HG02840 (cell line): ENCODE measurements at regions not wholly inside any gene's neighbourhood (a gene's known extent, or its start where the extent isn't known, plus 50 kb on each side); places are given as distances from the start of the nearest gene placed in this dataset.

Source experiments
- ATAC-seq: cut with Tn5 transposase; IDR thresholded peaks from one replicate; pipeline ENCODE4 v1.9.1; 2021; ENCODE audit warnings: mild to moderate bottlenecking, moderate library complexity, moderate number of reproducible peaks; ENCODE audit not compliant: unreplicated experiment, low FRiP score

DNA sequence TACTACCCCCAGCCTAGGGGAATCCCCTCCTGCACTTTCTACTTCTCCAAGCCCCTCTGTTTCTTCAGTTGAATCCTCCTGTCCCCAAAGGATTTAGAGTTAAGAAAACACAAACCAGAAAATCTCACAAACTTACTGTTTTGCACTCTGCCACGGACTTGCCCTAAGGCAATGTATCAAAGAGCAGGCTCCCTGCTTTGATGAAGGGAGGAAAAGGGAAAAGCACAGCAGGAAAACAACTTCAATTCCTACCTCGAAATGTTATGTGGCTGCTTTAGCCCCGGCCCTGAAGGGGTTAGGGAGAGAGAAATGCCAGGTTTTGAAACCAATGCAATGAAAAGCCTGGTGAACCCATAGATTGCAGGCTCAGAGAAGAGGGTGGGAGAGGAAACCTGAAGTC, 254.7 kb downstream of the MAN2A1 start:
- no peak for ATAC-seq

- ATAC-seq = no peak
Measured at GRCh38 chr5:109945097-109945678, 255.5 kb downstream of the MAN2A1 start.

DNA sequence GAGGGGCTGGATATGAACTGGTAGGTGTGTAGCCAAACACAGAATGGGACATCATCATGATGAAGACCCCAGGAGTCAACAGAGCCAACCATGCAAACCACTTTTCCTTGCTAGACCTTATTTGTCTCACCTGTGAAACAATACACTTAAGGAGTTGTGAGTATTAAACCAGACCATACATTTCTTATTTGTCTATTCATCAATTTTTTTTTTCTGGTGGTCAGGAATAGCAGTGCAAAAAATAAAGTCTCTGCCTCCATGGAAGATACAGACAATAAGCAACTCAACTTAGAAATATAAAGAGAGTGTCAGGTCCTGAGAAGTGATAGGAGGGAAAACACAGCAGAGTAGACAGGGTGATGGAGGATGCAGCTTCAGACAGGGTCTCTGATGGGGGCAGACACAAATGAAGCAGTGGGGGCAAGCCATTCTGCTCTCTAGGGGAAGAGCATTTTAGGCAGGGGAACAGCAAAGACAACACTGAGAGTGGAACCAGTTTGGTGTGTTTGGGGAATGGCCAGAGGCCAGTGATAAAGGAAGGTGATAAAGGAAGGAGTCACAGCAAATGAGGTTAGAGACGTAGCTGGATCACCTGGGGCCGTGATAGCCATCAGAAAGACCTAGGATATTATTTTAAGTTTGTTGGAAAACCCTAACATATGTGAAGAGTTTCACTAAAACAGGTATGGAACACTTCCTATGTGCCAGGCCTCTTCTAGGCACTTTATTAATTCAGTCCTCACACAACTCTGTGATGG, 256.2 kb downstream of the MAN2A1 start:
- ATAC-seq = no peak

GRCh38 chr5:109946610-109947009, 256.9 kb downstream of the MAN2A1 start:
- no peak for ATAC-seq

GRCh38 chr5:109947667-109948066, 257.9 kb downstream of the MAN2A1 start:
- ATAC-seq = no peak

DNA sequence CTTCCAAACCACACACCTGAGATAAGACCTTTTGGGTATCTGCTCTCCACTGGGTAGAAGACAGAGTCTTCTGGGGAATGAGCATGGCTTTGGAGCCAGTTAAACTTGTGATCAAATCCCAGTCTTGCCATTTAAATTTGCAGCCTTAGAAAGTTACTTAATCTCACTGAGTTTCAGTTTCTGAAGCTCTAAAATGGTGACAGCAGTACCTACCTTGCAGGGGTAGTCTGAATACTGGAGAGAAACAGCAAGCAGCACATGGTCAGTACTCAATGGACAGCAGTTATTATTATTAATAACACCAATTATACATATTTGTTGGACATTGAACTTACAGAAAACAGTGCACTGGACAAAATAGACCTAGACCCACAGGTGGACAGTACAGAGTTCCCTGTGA, 260.9 kb downstream of the MAN2A1 start:
- ATAC-seq = no peak

- ATAC-seq = no peak
Measured at GRCh38 chr5:109951348-109951747, 261.6 kb downstream of the MAN2A1 start.

GRCh38 chr5:109951758-109952157, 262.0 kb downstream of the MAN2A1 start:
- ATAC-seq = no peak

GRCh38 chr5:109953761-109954160, 264.0 kb downstream of the MAN2A1 start:
- ATAC-seq = no peak

GRCh38 chr5:109956884-109957283, 267.2 kb downstream of the MAN2A1 start:
- ATAC-seq = no peak

- ATAC-seq = no peak
Measured at GRCh38 chr5:109958082-109958481, 268.4 kb downstream of the MAN2A1 start.

DNA sequence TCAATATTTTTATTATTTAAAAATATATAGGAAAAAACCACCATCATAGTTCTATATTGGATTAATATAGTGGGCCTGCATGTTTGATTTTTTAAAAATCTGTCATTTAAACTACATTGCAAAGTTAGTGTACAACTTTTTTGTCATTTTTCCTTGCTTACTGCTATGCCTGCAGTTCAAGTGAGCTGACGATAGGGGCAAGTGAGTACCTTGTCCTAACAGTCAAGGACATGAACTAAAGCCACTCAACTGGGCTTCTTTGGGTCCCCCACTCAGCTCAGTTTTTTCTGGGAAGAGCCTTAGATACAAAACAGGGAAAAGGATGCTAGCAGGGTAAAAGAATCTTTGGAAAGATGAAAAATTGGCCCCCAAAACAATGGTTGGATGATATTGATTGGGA, 269.9 kb downstream of the MAN2A1 start:
- no peak for ATAC-seq

GRCh38 chr5:109961751-109962150, 272.0 kb downstream of the MAN2A1 start:
- ATAC-seq = no peak

- no peak for ATAC-seq
Measured at GRCh38 chr5:109962882-109963603, 273.3 kb downstream of the MAN2A1 start.

DNA sequence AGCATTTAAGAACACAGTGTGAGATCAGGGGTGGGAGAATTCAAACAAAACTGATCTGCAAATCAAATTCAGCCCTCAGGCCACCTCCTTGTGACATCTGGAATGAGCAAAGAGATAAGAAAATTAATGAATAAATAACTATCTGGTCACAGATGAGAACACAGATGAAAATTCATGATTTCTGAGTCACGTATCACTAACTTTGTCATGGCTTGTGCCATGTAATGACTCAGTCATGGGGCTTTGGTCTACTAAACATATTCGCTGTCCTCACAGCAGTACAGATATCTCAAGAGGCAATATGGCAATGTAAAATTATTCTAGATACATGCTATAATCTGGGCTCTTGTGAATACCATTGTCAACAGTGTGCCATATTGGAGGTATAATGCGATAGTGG, 274.4 kb downstream of the MAN2A1 start:
- ATAC-seq = no peak

DNA sequence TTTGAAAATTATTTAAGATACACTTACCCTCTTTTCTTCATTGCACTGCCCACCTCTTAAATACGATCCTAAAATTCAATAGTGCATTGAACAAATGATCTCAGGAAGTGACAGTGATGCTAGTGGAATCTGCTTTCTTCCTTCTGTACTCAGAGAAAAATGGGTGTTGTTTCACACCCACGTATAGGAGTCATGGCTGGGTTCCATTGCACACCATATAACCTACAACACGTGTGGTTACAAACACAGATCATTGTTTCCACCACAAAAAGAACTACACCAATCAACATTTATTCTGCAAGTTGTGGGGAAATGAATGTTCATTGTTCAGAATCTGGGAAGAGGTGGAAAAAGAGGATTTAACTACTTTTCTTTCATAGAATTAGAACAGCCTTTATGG, 275.9 kb downstream of the MAN2A1 start:
- no peak for ATAC-seq

DNA sequence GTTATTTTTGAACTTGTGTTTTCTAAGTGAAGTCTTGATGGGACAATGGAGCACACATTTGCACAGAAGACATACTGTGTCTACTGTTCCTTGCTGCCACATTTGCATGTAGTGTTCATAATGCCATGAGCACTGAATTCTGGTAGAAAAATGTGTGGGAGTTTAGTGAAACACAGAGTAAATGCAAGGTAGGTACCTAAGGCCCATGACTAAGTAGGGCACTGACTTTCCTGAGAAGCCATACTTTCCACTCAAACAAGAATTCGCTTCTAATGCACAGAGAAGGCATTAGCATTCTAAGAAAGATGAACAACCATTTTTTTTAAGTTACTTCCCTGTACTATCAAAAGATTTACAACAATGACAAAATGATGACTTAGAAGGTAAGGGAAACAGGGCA, 282.2 kb downstream of the MAN2A1 start:
- ATAC-seq = no peak

DNA sequence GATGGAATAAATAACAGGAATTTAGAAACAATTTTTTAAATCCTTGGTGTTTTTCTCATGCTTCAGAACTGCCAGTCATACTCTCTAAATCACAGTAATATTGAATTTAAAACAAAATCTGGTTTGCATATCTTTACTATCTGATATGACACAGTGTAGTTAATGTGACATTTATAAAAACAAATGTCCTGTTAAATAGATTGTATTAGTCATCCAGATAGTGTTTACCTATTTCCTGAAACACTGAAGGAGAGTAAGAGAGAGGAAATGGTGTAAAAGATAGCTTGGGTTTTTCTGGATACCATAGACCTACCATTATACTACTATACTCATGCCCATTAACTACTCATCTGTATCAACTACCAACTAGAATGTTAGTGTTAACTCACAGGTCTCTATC, 292.3 kb downstream of the MAN2A1 start:
- ATAC-seq = no peak

DNA sequence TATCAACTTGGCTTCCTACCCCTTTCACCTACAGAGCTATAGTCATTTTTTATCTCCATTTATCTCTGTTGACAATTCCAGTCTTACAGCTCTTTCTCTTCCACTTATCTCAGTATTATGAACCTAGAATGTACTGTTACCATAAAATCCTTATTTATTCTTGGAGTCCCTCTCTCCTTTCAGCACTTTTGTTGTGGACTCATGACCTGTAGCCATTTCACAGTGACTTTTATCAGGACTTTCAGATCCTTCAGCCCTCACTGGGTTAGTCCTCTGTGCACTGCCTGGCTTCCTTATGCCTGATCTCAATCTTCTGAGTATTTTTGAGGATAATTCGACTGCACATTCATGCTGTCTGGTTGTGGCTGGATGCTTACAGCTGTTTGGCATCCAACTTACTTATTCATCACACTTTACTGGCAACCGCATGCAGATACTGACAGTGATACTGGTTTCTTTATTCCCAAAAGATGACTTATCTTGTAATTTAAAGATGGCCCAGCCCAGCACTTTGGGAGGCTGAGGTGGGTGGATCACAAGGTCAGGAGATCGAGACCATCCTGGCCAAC, 293.3 kb downstream of the MAN2A1 start:
- no peak for ATAC-seq

DNA sequence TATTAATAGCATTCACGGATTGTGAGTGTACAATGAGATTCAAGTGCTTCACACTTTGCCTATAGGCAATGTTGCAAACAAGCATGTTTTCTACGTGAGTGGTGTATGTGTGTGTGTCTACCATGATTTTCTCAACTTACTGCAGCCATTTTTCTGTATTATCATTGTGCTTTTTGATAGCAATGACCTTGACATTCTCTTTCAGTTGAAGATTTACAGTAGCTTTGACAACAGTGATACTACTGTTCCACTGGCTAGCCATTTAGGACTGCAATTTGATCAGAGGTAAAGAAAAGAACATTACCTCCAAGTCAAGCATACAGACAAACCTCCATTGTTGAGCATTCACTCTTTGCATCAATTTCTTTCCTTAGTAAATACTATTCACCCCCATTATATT, 297.0 kb downstream of the MAN2A1 start:
- ATAC-seq = no peak

DNA sequence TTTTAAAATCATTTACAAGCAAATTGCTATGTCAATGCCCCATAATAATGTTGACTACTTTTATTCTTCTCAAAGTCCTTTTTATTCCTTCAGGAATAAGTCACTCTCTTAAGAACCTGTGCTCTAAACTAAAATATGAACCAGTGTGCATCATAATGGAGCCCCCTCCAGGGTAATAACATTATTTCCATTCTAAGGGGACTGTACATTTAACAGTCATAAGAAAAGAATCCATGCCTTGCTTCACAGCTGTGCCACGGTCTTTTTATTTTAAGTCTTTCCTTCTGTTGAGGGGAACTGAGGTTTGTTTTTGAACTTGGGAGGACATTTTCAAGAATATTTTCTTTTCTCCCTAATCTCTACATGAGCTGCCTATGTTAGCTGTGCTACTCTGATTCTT, 297.6 kb downstream of the MAN2A1 start:
- no peak for ATAC-seq
